ENCODE measurements at regions not wholly inside any gene's neighbourhood (a gene's known extent, or its start where the extent isn't known, plus 50 kb on each side); places are given as distances from the start of the nearest gene placed in this dataset.

GRCh38 chr6:26184367-26184891, 97.2 kb downstream of the HFE start:
- Histone ChIP-seq H3K4me3 (ENCODE audit: low read length in 3 of 3) (peak overlapping the region; percentile 81 to 82 (median 81)), H3K9me3 (ENCODE audit: control insufficient read depth in 2 of 3, insufficient read depth in 1 of 3, low read length in 3 of 3) (no peaks in the 10 kb centered on the region), H3K9ac (ENCODE audit: low read length in 3 of 3) (peak overlapping the region in 2 of 3 donors; percentile 51 to 74), H3K27ac (ENCODE audit: low read depth in 2 of 2, low read length in 2 of 2) (peak overlapping the region; percentile 59), H3K27me3 (ENCODE audit: control insufficient read depth, insufficient read depth, low read length) (no peaks in the 10 kb centered on the region), H3K4me1 (ENCODE audit: control insufficient read depth in 2 of 3, insufficient read depth in 2 of 3, low read depth in 1 of 3, low read length in 3 of 3) (peaks cover 0 to 7% (median 6%) of the 10 kb centered on the region in 3 donors), H3K36me3 (ENCODE audit: control insufficient read depth in 2 of 3, insufficient read depth in 3 of 3, low read length in 3 of 3) (no peaks in the 10 kb centered on the region)
- no peak for TF ChIP-seq CTCF (IDR thresholded peaks at IDR 0.05; ENCODE audit: borderline replicate concordance, extremely low read depth, insufficient read depth)
- intact Hi-C loops (cut with DNase I): no loop called here
- no peak for FAIRE-seq
- no peak for DNase-seq

- no peak overlapping the region for H3K9ac ChIP-seq (ENCODE audit: low read length in 3 of 3)
- H3K9me3 ChIP-seq (ENCODE audit: control insufficient read depth in 2 of 3, insufficient read depth in 1 of 3, low read length in 3 of 3): no peaks in the 10 kb centered on the region
- no peak for FAIRE-seq
- TF ChIP-seq CTCF (IDR thresholded peaks at IDR 0.05; ENCODE audit: borderline replicate concordance, extremely low read depth, insufficient read depth): no peak
- intact Hi-C loops (cut with DNase I): no loop called here
- H3K4me3 ChIP-seq (ENCODE audit: low read length in 3 of 3): no peak overlapping the region
- H3K4me1 ChIP-seq (ENCODE audit: control insufficient read depth in 2 of 3, insufficient read depth in 2 of 3, low read depth in 1 of 3, low read length in 3 of 3): peaks cover 2 to 7% (median 6%) of the 10 kb centered on the region in 3 donors
- H3K27ac ChIP-seq (ENCODE audit: low read depth in 2 of 2, low read length in 2 of 2): no peak overlapping the region
- no peak for DNase-seq
- H3K27me3 ChIP-seq (ENCODE audit: control insufficient read depth, insufficient read depth, low read length): no peaks in the 10 kb centered on the region
- H3K36me3 ChIP-seq (ENCODE audit: control insufficient read depth in 2 of 3, insufficient read depth in 3 of 3, low read length in 3 of 3): no peaks in the 10 kb centered on the region
Measured at GRCh38 chr6:26185004-26185403, 97.8 kb downstream of the HFE start.

GRCh38 chr6:26185802-26186201, 98.6 kb downstream of the HFE start:
- no peak overlapping the region for H3K27ac ChIP-seq (ENCODE audit: low read depth in 2 of 2, low read length in 2 of 2)
- intact Hi-C loops (cut with DNase I): no loop called here
- DNase-seq (no peak), FAIRE-seq (no peak)
- no peaks in the 10 kb centered on the region for H3K9me3 ChIP-seq (ENCODE audit: control insufficient read depth in 2 of 3, insufficient read depth in 1 of 3, low read length in 3 of 3)
- no peaks in the 10 kb centered on the region for H3K36me3 ChIP-seq (ENCODE audit: control insufficient read depth in 2 of 3, insufficient read depth in 3 of 3, low read length in 3 of 3)
- peaks cover 2 to 7% (median 6%) of the 10 kb centered on the region in 3 donors for H3K4me1 ChIP-seq (ENCODE audit: control insufficient read depth in 2 of 3, insufficient read depth in 2 of 3, low read depth in 1 of 3, low read length in 3 of 3)
- H3K27me3 ChIP-seq (ENCODE audit: control insufficient read depth, insufficient read depth, low read length): no peaks in the 10 kb centered on the region
- TF ChIP-seq CTCF (IDR thresholded peaks at IDR 0.05; ENCODE audit: borderline replicate concordance, extremely low read depth, insufficient read depth): no peak
- no peak overlapping the region for H3K9ac ChIP-seq (ENCODE audit: low read length in 3 of 3)
- H3K4me3 ChIP-seq (ENCODE audit: low read length in 3 of 3): no peak overlapping the region

- Histone ChIP-seq H3K9ac (ENCODE audit: low read length in 3 of 3) (no peak overlapping the region), H3K36me3 (ENCODE audit: control insufficient read depth in 2 of 3, insufficient read depth in 3 of 3, low read length in 3 of 3) (no peaks in the 10 kb centered on the region), H3K4me3 (ENCODE audit: low read length in 3 of 3) (no peak overlapping the region), H3K27ac (ENCODE audit: low read depth in 2 of 2, low read length in 2 of 2) (no peak overlapping the region), H3K4me1 (ENCODE audit: control insufficient read depth in 2 of 3, insufficient read depth in 2 of 3, low read depth in 1 of 3, low read length in 3 of 3) (peaks cover 2 to 7% (median 6%) of the 10 kb centered on the region in 3 donors), H3K27me3 (ENCODE audit: control insufficient read depth, insufficient read depth, low read length) (no peaks in the 10 kb centered on the region), H3K9me3 (ENCODE audit: control insufficient read depth in 2 of 3, insufficient read depth in 1 of 3, low read length in 3 of 3) (no peaks in the 10 kb centered on the region)
- DNase-seq: no peak
- TF ChIP-seq CTCF (IDR thresholded peaks at IDR 0.05; ENCODE audit: borderline replicate concordance, extremely low read depth, insufficient read depth): no peak
- intact Hi-C loops (cut with DNase I): no loop called here
- no peak for FAIRE-seq
Measured at GRCh38 chr6:26186652-26187051, 99.4 kb downstream of the HFE start.

Measured in kidney (tissue), 13 donors.